CD4-positive, alpha-beta memory T cell (primary cell): ENCODE measurements at regions not wholly inside any gene's neighbourhood (a gene's known extent, or its start where the extent isn't known, plus 50 kb on each side); places are given as distances from the start of the nearest gene placed in this dataset.
A peak's percentile ranks its signal among the peaks of the same experiment; 100 is the strongest.

ENCODE experiments used
- CTCF ChIA-PET: fragments of 350-600 bp; sonication (Branson Sonifier 250); formaldehyde crosslinking; loops from one replicate; lab custom pipeline; 2021; ENCODE audit warnings: inconsistent platforms; ENCODE audit not compliant: partially characterized antibody; lab: Charles Lee
- POLR2A ChIA-PET: fragments of 350-600 bp; sonication (Branson Sonifier 250); formaldehyde crosslinking; loops from one replicate; lab custom pipeline; 2021; ENCODE audit not compliant: partially characterized antibody; lab: Charles Lee
- DNase-seq, 5 donors: peaks; one replicate each; pipeline versions ENCODE4 v3.0.0 to v3.0.0-alpha.2; 2020 to 2022; ENCODE audit warnings: mixed read lengths in 1 of 5
- H3K27ac ChIP-seq: one replicate; pipeline ENCODE4 v1.7.0; 2013; ENCODE audit warnings: low read depth, low read length
- H3K27me3 ChIP-seq: 2 replicates; pipeline ENCODE4 v1.7.0; 2013; ENCODE audit warnings: mild to moderate bottlenecking, low read length, moderate library complexity; ENCODE audit not compliant: insufficient read depth
- H3K36me3 ChIP-seq: 2 replicates; pipeline ENCODE4 v1.7.0; 2013; ENCODE audit warnings: mild to moderate bottlenecking, low read length, moderate library complexity; ENCODE audit not compliant: insufficient read depth
- H3K4me1 ChIP-seq: 2 replicates; pipeline ENCODE4 v1.7.0; 2013; ENCODE audit warnings: mild to moderate bottlenecking, low read length, moderate library complexity; ENCODE audit not compliant: insufficient read depth
- H3K4me3 ChIP-seq, 2 donors: one replicate each; pipeline ENCODE4 v1.7.0; 2013; ENCODE audit warnings: low read length in 2 of 2, mild to moderate bottlenecking in 1 of 2
- H3K9me3 ChIP-seq, 2 donors: one replicate each; pipeline ENCODE4 v1.7.0; 2013; ENCODE audit warnings: low read length in 2 of 2, control low read depth in 1 of 2; ENCODE audit not compliant: control insufficient read depth in 1 of 2
- H3K27ac Mint-ChIP-seq, 7 donors: one replicate each; pipeline ENCODE4 v1.8.0; 2020 to 2021; ENCODE audit warnings: mixed read lengths in 7 of 7, mild to moderate bottlenecking in 6 of 7, inconsistent platforms in 3 of 7, moderate library complexity in 3 of 7
- H3K27me3 Mint-ChIP-seq, 2 donors: one replicate each; pipeline ENCODE4 v1.8.0; 2020 to 2021; ENCODE audit warnings: mixed read lengths in 2 of 2
- H3K36me3 Mint-ChIP-seq, 2 donors: one replicate each; pipeline ENCODE4 v1.8.0; 2020 to 2021; ENCODE audit warnings: mixed read lengths in 2 of 2, inconsistent platforms in 1 of 2, mild to moderate bottlenecking in 1 of 2
- H3K4me1 Mint-ChIP-seq, 4 donors: one replicate each; pipeline ENCODE4 v1.8.0; 2020 to 2021; ENCODE audit warnings: mixed read lengths in 4 of 4, mild to moderate bottlenecking in 1 of 4
- H3K4me3 Mint-ChIP-seq, 8 donors: one replicate each; pipeline ENCODE4 v1.8.0; 2020 to 2021; ENCODE audit warnings: mixed read lengths in 8 of 8, mild to moderate bottlenecking in 7 of 8, moderate library complexity in 6 of 8, inconsistent platforms in 3 of 8
- H3K9me3 Mint-ChIP-seq, 8 donors: one replicate each; pipeline ENCODE4 v1.8.0; 2020 to 2021; ENCODE audit warnings: mixed read lengths in 8 of 8, mild to moderate bottlenecking in 5 of 8, inconsistent platforms in 3 of 8, moderate library complexity in 1 of 8
- intact Hi-C: fragments of 100-400 bp; cut with micrococcal nuclease; formaldehyde crosslinking; loops from one replicate; pipeline ENCODE4 v1.15.1; 2023

DNA sequence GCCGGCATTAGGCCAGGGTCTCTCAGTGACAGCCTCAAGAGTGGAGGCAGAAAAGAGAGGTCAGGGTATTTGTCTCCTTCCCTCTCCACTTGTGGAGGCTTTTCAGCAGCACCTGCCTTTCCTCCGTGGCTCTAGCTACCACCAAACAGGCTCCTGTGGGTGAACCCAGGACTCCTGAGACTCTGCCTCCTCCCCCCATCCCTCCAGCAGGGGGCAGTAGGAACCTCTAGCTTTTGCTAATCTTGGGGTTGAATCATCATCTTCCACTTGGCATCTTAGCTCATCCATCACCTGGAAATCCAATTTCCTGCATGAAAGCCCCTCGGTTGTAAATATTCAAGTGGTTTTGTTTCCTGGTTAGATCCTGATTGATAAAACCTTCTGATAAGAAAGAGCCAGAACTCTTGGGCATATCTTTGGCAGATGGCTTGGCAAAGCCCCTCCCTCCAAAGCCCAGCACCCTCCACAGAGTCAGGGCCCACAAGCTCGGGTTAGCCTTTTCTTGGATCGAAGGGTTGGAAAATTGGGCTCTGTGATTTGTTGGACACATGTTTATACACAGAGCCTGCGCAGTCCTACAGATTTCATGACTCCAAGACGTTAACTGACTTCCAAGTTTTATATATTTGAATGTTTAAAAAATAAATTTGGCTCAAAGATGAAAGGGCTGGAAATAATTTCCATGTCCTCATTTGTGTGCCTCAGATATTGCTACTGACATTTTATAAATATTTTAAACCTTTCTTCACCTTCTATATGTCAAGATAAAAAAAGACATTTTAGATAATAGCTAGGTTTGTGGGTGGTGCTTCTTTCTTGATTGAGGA, 322.1 kb downstream of the MAP2K4 start:
- no peak overlapping the region for H3K4me3 Mint-ChIP-seq
- no peak overlapping the region for H3K27ac ChIP-seq
- no peaks in the 10 kb centered on the region for H3K4me1 Mint-ChIP-seq
- CTCF ChIA-PET, result no interaction called here
- H3K4me3 ChIP-seq, result no peak overlapping the region
- POLR2A ChIA-PET, result no interaction called here
- H3K4me1 ChIP-seq, result no peaks in the 10 kb centered on the region
- no peaks in the 10 kb centered on the region for H3K27me3 ChIP-seq
- no peaks in the 10 kb centered on the region for H3K27me3 Mint-ChIP-seq
- intact Hi-C loops, result no loop called here
- no peaks in the 10 kb centered on the region for H3K9me3 ChIP-seq
- H3K9me3 Mint-ChIP-seq, result peaks cover 0 to 14% (median 4%) of the 10 kb centered on the region in 8 donors
- DNase-seq, result no peak
- H3K27ac Mint-ChIP-seq, result no peak overlapping the region
- H3K36me3 ChIP-seq, result no peaks in the 10 kb centered on the region
- no peaks in the 10 kb centered on the region for H3K36me3 Mint-ChIP-seq

DNA sequence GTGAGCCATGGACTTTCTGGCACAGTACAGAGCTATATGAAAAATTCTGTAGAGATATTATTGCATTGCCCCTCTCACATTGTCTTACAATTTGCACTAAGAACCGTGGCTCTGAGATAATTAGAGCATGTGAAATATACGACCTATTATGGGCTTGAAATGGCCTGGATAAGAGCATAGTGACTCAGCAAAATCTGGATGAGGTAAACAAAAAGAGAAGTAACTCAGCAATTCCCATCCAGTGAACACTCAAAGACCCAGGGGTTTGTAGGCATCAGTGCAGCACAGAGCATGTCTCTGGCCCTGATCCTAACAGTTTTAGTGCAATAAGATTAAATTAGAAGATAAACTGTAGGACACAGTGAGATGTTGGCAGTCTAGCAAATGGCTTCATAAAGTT, 317.2 kb upstream of the MYOCD start:
- ChIA-PET POLR2A (no interaction called here), CTCF (no interaction called here)
- no peak overlapping the region for H3K27ac Mint-ChIP-seq
- Histone ChIP-seq H3K27ac (no peak overlapping the region), H3K9me3 (no peaks in the 10 kb centered on the region), H3K4me1 (no peaks in the 10 kb centered on the region), H3K27me3 (no peaks in the 10 kb centered on the region), H3K36me3 (no peaks in the 10 kb centered on the region), H3K4me3 (no peak overlapping the region)
- peaks cover 1 to 8% (median 3%) of the 10 kb centered on the region in 8 donors for H3K9me3 Mint-ChIP-seq
- no peaks in the 10 kb centered on the region for H3K27me3 Mint-ChIP-seq
- DNase-seq, result no peak
- intact Hi-C loops, result no loop called here
- H3K4me3 Mint-ChIP-seq, result no peak overlapping the region
- no peaks in the 10 kb centered on the region for H3K36me3 Mint-ChIP-seq
- H3K4me1 Mint-ChIP-seq, result no peaks in the 10 kb centered on the region

DNA sequence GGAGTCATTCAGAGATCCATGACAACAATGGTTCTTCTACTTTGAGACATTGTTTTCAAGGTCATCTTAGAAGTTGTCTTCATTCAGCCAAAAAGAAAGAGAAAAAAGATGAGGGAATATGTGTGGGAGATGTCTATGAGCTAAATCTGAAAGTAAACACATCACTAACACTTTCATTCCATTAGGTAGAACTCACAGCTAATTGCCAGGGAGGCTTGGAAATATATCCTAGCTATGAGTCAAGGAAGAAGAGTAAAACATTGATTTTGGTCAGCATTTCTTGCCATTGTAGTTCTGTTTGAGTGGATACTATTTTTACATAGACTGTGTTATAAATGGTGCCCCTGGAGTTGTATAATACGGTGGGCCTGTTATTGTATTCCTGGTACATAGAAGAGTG, 316.4 kb upstream of the MYOCD start:
- POLR2A ChIA-PET, result no interaction called here
- CTCF ChIA-PET, result no interaction called here
- Histone ChIP-seq H3K36me3 (no peaks in the 10 kb centered on the region), H3K4me3 (no peak overlapping the region), H3K27ac (no peak overlapping the region), H3K27me3 (no peaks in the 10 kb centered on the region), H3K4me1 (no peaks in the 10 kb centered on the region), H3K9me3 (no peaks in the 10 kb centered on the region)
- Mint-ChIP-seq H3K27ac (no peak overlapping the region), H3K27me3 (no peaks in the 10 kb centered on the region), H3K9me3 (peaks cover 0 to 8% (median 3%) of the 10 kb centered on the region in 8 donors), H3K36me3 (no peaks in the 10 kb centered on the region), H3K4me1 (no peaks in the 10 kb centered on the region), H3K4me3 (no peak overlapping the region)
- intact Hi-C loops, result no loop called here
- DNase-seq, result no peak

DNA sequence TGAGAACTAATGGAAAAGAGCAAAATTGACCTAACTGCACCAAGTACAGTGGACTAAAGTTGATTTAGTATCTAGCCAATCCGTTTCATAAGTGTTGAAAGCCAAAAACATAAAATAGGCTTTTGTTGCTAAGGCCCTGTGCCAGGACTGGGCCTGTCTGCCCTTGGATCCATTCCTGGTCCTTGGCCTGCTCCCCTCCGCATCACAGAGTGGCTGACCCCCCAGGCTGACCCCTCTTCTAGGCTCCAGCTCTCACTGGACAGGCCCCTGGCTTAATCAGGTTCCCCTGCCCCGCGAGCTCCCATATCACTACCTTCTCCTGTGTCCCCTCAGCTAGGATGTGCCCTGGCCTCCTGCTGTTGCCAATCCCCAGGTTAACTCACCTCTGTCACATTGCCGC, 313.6 kb upstream of the MYOCD start:
- H3K9me3 Mint-ChIP-seq, result peaks cover 0 to 8% (median 2%) of the 10 kb centered on the region in 8 donors
- no peaks in the 10 kb centered on the region for H3K4me1 Mint-ChIP-seq
- no peaks in the 10 kb centered on the region for H3K36me3 ChIP-seq
- no peaks in the 10 kb centered on the region for H3K27me3 ChIP-seq
- ChIA-PET CTCF (no interaction called here), POLR2A (no interaction called here)
- H3K27me3 Mint-ChIP-seq, result no peaks in the 10 kb centered on the region
- no peak overlapping the region for H3K4me3 ChIP-seq
- DNase-seq, result no peak
- intact Hi-C loops, result no loop called here
- H3K27ac ChIP-seq, result no peak overlapping the region
- no peaks in the 10 kb centered on the region for H3K36me3 Mint-ChIP-seq
- no peaks in the 10 kb centered on the region for H3K4me1 ChIP-seq
- H3K9me3 ChIP-seq, result no peaks in the 10 kb centered on the region
- H3K4me3 Mint-ChIP-seq, result no peak overlapping the region
- H3K27ac Mint-ChIP-seq, result no peak overlapping the region

DNA sequence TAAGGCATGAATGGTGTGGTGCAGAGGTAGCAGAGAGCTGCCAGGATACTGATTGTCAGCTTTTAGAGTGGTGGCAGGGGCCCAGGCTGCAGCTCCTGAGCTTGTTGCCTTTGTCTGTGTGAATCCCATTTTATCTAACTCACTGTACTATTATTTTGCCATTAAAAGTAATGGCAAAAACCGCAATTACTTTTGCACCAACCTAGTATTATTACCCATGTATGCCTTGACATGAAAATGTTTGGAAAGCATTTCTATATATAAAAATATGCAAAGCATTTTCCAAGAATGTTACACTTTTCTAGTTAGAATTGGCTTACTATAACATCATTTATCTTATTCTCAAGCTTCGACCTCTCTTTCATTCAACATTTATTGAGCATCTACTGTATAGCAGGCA, 308.1 kb upstream of the MYOCD start:
- no peaks in the 10 kb centered on the region for H3K27me3 ChIP-seq
- no peaks in the 10 kb centered on the region for H3K9me3 ChIP-seq
- ChIA-PET CTCF (no interaction called here), POLR2A (no interaction called here)
- intact Hi-C loops, result no loop called here
- Mint-ChIP-seq H3K27me3 (peaks cover 0 to 2% of the 10 kb centered on the region in 2 donors), H3K4me1 (no peaks in the 10 kb centered on the region), H3K9me3 (peaks cover 0 to 5% (median 4%) of the 10 kb centered on the region in 8 donors), H3K27ac (peak overlapping the region in 1 of 7 donors; percentile 50), H3K36me3 (no peaks in the 10 kb centered on the region), H3K4me3 (no peak overlapping the region)
- no peaks in the 10 kb centered on the region for H3K36me3 ChIP-seq
- H3K27ac ChIP-seq, result no peak overlapping the region
- no peaks in the 10 kb centered on the region for H3K4me1 ChIP-seq
- no peak for DNase-seq
- no peak overlapping the region for H3K4me3 ChIP-seq

DNA sequence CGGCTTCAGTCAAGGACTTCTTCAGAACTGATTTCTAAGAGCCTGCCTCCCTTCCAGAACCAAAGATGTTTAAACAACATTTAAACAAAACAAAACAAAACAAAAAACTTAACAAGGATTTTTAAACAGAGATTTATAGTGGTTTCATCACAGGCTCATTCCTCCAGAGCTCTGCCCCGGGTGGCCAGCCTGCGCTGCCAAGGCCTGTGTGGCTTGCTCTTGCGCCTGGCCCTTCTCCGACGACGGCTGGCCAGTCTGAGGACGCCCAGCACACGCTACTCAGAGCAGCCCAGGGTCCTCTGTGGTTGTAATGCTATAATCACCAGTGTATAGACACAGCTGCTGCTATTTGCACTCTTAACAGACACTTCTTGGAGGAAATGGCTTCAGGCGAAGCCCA, 307.2 kb upstream of the MYOCD start:
- H3K27me3 ChIP-seq, result no peaks in the 10 kb centered on the region
- no peak overlapping the region for H3K27ac ChIP-seq
- intact Hi-C loops, result no loop called here
- Mint-ChIP-seq H3K4me3 (no peak overlapping the region), H3K27me3 (peaks cover 0 to 2% of the 10 kb centered on the region in 2 donors), H3K4me1 (no peaks in the 10 kb centered on the region), H3K27ac (no peak overlapping the region), H3K36me3 (no peaks in the 10 kb centered on the region), H3K9me3 (peaks cover 3 to 9% (median 5%) of the 10 kb centered on the region in 8 donors)
- no peaks in the 10 kb centered on the region for H3K4me1 ChIP-seq
- ChIA-PET POLR2A (no interaction called here), CTCF (no interaction called here)
- H3K36me3 ChIP-seq, result no peaks in the 10 kb centered on the region
- no peaks in the 10 kb centered on the region for H3K9me3 ChIP-seq
- DNase-seq, result no peak
- no peak overlapping the region for H3K4me3 ChIP-seq

DNA sequence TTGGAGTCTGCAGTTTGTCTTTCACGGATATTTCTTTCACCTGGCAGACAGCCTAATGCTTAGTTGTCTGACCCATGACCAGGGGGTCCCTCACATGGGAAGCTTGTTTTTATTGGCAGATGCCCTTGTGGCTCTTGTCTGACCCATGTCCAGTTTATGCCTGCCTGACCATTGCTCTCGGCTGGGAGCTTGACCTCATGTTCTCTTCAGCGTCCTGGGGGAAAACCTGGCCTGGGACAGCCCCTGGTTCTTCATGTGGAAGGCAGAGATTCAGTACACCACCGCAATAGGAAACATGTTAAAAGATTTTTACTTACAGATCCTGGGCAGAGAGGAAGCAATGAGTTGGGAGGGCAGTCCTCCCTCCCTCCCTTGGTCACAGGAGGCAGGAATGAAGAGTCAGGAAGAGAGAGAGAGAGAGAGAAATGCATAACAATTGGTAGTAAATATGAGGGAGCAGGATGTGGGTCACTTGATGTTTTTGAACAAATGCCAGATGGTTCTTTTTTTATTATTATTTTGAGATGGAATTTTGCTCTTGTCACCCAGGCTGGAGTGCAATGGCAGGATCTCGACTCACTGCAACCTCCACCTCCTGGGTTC, 302.7 kb upstream of the MYOCD start:
- no peaks in the 10 kb centered on the region for H3K4me1 ChIP-seq
- no peaks in the 10 kb centered on the region for H3K27me3 ChIP-seq
- intact Hi-C loops, result no loop called here
- H3K4me3 ChIP-seq, result no peak overlapping the region
- H3K9me3 ChIP-seq, result no peaks in the 10 kb centered on the region
- Mint-ChIP-seq H3K4me3 (no peak overlapping the region), H3K4me1 (no peaks in the 10 kb centered on the region), H3K36me3 (no peaks in the 10 kb centered on the region), H3K9me3 (peaks cover 4 to 16% (median 10%) of the 10 kb centered on the region in 8 donors), H3K27ac (no peak overlapping the region), H3K27me3 (peaks cover 0 to 1% of the 10 kb centered on the region in 2 donors)
- ChIA-PET POLR2A (no interaction called here), CTCF (no interaction called here)
- DNase-seq, result no peak
- no peaks in the 10 kb centered on the region for H3K36me3 ChIP-seq
- no peak overlapping the region for H3K27ac ChIP-seq
